Retinal pigment epithelial cell (primary cell): ENCODE measurements at regions not wholly inside any gene's neighbourhood (a gene's known extent, or its start where the extent isn't known, plus 50 kb on each side); places are given as distances from the start of the nearest gene placed in this dataset.
A peak's percentile ranks its signal among the peaks of the same experiment; 100 is the strongest.
"Not testable (repeated sequence)": the region's sequence is repeated elsewhere in the genome, so short reads cannot be mapped to it uniquely, and the experiment has no call there.

ENCODE experiments used
- DNase-seq: peaks from one replicate; pipeline ENCODE4 v3.0.0-alpha.2; 2010; ENCODE audit warnings: low read depth
- H3K4me3 ChIP-seq: 2 replicates; pipeline ENCODE4 v1.5.1; 2011; ENCODE audit warnings: mild to moderate bottlenecking, low read length, control low read depth, moderate library complexity
- TF ChIP-seq, protein P1 (sequence below): conservative IDR thresholded peaks from 2 replicates; pipeline ENCODE4 v1.5.1; 2011; ENCODE audit warnings: low read depth, low read length, control low read depth, inconsistent platforms

DNA sequence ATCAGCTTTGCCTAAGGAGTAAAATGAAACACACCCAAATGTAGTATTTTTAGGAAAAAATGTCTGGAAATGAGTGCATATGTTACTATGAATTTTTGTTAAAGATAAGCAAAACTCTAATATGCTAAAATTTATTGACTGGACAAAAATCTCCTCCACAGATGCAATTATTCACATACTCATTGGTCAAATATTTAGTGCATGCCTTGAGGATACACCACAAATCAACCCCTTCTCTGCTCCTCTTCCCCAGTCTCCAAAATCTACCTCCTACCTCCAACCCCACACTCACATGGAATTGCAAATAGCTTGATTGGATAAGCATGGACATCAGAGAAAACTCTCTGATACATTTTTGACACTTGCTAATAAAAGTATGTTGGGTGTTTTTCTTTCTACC, 95.6 kb upstream of the CDC42EP3 start:
- no peak overlapping the region for H3K4me3 ChIP-seq
- TF ChIP-seq, protein P1, sequence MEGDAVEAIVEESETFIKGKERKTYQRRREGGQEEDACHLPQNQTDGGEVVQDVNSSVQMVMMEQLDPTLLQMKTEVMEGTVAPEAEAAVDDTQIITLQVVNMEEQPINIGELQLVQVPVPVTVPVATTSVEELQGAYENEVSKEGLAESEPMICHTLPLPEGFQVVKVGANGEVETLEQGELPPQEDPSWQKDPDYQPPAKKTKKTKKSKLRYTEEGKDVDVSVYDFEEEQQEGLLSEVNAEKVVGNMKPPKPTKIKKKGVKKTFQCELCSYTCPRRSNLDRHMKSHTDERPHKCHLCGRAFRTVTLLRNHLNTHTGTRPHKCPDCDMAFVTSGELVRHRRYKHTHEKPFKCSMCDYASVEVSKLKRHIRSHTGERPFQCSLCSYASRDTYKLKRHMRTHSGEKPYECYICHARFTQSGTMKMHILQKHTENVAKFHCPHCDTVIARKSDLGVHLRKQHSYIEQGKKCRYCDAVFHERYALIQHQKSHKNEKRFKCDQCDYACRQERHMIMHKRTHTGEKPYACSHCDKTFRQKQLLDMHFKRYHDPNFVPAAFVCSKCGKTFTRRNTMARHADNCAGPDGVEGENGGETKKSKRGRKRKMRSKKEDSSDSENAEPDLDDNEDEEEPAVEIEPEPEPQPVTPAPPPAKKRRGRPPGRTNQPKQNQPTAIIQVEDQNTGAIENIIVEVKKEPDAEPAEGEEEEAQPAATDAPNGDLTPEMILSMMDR, result no peak
- DNase-seq, result no peak

DNA sequence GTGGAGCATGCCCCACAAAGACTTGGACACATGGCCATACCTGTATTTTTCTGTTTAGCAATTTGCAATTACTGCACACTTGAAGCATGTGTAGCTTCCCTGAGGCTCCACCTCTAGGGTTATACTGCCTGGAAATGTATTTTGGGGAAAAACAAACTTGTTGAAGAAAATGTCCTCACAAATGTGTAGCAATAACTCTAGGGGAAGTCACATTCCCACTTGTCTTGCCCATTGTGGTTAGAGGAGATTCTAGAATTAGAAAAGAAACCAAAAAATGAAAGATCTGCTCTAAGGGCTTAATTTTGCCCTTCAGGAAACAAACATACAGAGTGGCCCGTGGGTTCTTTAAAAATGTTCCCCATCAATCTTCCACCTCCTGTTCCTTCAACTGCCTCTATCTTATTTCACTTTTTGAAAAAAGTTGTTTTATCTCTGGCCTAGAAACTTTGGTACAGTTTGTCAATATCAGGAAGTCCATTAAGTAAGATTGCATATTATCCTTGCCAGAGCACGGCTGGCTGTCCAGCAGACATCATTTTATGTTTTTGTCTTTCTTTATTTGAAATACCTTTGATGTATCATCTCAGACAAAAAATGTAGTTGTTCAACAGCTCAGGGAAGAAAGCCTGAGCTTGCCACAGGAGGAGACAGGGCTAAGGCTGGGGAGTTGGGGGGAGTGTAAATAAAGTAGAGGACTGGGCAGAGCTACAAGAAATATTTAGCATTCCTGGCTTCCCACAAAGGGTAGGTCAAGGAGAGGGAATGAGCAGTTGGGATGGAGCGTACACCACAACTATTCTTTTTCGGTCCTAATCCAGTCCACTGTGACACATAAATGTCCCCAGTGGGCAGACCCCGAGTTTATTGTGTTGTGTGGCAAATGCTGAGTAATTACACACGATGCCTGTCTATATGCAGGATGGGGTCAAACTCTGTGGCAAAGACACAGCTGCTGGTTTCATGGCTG, 96.8 kb upstream of the CDC42EP3 start:
- no peak overlapping the region for H3K4me3 ChIP-seq
- peak; percentile 85 for DNase-seq
- TF ChIP-seq, protein P1, result no peak

DNA sequence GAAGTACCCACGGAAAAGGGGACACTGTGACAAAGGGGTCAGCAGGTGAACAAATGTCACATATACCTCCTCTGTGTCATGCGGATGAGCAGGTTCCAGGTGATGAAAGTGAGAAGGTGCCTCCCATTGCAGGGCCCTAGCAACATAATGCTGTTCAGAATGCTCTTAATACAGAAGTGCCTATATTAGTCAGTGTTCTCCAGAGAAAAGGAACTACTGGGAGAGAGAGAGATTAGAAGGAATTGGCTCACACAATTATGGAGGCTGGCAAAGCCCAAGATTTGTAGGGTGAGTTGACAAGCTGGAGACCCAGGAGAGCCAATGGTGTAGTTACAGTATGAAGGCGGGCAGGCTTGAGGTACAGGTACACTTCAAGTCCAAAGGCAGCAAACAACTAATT, 98.1 kb upstream of the CDC42EP3 start:
- TF ChIP-seq, protein P1, result no peak
- DNase-seq, result no peak
- no peak overlapping the region for H3K4me3 ChIP-seq

DNA sequence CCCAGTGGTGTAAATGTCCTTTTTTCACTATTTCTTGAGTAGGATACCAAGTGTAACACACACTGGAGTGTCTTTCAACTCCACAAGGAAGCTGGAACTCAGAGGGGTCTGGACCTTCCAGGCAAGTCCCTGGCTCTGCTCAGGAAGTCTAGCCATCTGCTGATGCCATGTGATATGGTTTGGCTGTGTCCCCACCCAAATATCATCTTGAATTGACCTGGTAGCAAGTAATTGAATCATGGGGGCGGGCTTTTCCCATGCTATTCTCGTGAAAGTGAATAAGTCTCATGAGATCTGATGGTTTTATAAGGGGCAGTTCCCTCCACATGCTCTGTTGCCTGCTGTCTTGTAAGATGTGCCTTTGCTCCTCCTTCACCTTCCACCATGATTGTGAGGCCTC, 99.4 kb upstream of the CDC42EP3 start:
- TF ChIP-seq, protein P1, result no peak
- no peak for DNase-seq
- H3K4me3 ChIP-seq, result no peak overlapping the region

DNA sequence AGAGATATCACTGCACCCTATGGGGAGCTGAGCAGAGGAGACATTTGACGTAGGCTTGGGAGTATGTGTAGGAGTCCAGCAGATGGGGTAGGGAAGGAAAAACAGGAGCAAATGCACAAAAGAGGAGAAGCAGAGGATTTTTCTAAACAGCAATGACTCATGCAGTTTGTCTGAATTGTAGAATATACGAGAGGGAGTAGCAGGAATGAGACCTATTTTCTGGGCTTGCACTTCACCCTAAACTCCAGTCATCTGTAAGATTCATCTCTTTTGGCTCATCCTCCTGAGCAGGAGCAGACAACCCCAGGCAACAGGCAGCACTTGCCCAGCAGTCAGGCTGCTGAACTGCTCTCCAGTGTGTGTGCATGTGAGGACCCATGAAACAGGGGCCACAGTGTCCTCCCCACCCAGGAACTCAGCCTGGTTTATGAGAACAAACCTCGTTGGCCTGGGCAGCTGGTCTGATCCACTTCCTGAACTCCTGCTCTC, 100.2 kb upstream of the CDC42EP3 start:
- no peak for DNase-seq

DNA sequence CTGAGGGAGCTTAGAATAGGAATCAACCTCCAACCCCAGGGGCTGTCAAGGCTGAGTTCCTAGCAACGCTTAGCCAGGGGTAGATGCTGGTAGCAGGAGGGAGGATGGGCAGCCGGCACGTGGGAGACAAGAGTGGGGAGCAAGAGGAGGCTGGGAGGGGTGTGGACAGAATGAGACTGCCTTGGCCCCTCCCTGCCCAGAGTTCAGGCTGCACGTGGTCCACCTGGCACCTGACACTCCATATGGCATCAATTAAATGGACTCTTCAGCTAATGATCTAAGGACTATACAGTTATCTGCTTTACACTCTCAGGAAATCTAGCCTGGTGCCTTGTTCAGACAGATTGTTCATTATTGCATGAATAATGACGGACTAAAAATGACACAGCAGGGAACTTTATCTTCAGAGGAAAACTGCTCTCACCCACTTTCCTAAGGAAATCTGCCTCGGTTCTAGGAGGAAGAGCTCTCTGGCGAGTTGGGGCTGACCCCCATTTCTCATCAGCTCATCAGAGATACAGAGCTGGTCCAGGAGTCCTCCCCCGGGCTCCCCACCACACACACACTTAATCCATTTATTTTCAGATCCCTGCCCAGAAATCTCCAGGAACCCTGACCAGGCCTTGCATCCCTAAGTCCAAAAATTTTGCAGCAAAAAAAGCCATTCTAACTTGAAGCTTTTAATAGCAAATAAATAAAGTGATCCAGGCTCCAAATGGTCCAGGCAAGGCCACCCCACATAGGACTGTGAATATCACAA, 102.1 kb upstream of the CDC42EP3 start:
- no peak for DNase-seq
- TF ChIP-seq, protein P1, result no peak
- no peak overlapping the region for H3K4me3 ChIP-seq

More for the DNA sequence above, 100.2 kb upstream of the CDC42EP3 start:
- TF ChIP-seq, protein P1, result no peak
- no peak overlapping the region for H3K4me3 ChIP-seq

DNA sequence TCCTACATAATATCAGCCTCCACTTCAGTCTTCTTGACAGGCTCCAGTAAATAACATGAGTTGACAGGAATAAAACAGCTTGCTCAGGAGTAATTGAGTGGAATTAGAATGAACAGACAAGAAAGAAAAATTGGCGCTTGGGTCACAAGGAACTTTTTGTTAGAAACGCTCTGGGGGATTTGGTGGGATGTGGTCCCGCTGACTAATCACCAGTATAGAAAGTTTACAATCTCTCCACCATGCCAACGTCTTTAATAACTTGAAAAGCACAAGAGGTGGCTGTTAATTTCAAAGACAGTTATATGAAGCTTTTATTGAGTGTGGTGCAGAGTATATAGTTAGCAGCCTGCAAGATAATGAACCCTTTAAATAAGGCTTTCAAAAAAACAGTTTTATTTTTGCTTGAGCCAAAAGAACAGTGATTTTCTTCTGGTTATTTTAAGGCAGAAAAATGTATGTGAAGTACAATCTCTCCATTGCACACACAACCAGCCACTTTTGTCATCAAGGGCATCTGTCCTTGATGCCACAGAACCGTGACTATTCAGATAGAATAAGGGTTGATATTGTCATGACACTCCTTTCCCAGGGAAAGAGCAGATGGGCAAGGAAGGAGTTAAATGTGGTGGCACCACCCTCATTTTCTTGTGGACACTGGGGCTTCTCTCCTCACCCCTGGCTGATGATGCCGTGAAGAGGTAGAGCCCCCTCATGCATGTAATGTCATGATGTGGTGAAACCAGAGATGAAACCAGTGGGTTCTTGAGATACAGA, 102.9 kb upstream of the CDC42EP3 start:
- not testable (repeated sequence) for H3K4me3 ChIP-seq, DNase-seq
